GM12878 (cell line): ENCODE measurements at regions not wholly inside any gene's neighbourhood (a gene's known extent, or its start where the extent isn't known, plus 50 kb on each side); places are given as distances from the start of the nearest gene placed in this dataset.

ENCODE experiments used
- CEBPB ChIP-seq, 2 experiments: fragments of 150-350 bp in 1 of 2; IDR thresholded peaks; 2 replicates each; pipeline ENCODE4 v1.6.1; 2012 to 2014; ENCODE audit warnings: low read depth in 2 of 2, low read length in 2 of 2, borderline replicate concordance in 1 of 2, inconsistent platforms in 1 of 2
- TF ChIP-seq, protein P1 (sequence below): fragments of 450-650 bp; IDR thresholded peaks from 2 replicates; pipeline ENCODE4 v1.6.1; 2017; ENCODE audit warnings: mild to moderate bottlenecking
- TF ChIP-seq, protein P2 (sequence below), 3 experiments: IDR thresholded peaks in 2 of 3; conservative IDR thresholded peaks in 1 of 3; 2 replicates each; pipeline ENCODE4 v1.5.1; 2011; ENCODE audit warnings: low read depth in 3 of 3, low read length in 3 of 3, mild to moderate bottlenecking in 3 of 3, control low read depth in 2 of 3, moderate library complexity in 2 of 3, inconsistent platforms in 1 of 3, mixed read lengths in 1 of 3; ENCODE audit not compliant: control insufficient read depth in 2 of 3, insufficient read depth in 1 of 3; ENCODE audit errors: extremely low read depth in 1 of 3

DNA sequence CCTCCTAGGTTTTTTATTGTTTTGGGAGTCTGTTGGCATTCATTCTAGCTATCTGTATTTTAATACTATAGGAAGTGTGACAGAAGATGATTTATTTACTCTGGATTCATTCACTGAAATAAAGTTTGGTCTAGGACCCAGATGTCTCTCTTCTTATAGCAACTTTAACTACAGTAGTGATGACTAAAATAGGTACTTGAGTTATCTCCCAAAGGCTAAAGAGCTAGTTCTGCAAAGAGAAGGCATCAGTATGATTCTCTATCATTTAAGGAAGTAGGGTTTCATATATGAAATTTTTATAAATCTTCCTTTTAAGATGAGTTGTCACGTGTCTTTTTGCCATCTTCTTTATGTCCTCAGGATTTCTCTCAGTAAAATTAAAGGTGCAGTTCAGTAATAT is 507.4 kb downstream of the KCTD12 start:
- no peak for TF ChIP-seq CEBPB (IDR thresholded peaks at IDR 0.05; ENCODE audit: borderline replicate concordance in 1 of 2, low read depth in 2 of 2, low read length in 2 of 2)
- TF ChIP-seq, protein P1, sequence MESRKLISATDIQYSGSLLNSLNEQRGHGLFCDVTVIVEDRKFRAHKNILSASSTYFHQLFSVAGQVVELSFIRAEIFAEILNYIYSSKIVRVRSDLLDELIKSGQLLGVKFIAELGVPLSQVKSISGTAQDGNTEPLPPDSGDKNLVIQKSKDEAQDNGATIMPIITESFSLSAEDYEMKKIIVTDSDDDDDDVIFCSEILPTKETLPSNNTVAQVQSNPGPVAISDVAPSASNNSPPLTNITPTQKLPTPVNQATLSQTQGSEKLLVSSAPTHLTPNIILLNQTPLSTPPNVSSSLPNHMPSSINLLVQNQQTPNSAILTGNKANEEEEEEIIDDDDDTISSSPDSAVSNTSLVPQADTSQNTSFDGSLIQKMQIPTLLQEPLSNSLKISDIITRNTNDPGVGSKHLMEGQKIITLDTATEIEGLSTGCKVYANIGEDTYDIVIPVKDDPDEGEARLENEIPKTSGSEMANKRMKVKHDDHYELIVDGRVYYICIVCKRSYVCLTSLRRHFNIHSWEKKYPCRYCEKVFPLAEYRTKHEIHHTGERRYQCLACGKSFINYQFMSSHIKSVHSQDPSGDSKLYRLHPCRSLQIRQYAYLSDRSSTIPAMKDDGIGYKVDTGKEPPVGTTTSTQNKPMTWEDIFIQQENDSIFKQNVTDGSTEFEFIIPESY, result no peak
- TF ChIP-seq, protein P2, sequence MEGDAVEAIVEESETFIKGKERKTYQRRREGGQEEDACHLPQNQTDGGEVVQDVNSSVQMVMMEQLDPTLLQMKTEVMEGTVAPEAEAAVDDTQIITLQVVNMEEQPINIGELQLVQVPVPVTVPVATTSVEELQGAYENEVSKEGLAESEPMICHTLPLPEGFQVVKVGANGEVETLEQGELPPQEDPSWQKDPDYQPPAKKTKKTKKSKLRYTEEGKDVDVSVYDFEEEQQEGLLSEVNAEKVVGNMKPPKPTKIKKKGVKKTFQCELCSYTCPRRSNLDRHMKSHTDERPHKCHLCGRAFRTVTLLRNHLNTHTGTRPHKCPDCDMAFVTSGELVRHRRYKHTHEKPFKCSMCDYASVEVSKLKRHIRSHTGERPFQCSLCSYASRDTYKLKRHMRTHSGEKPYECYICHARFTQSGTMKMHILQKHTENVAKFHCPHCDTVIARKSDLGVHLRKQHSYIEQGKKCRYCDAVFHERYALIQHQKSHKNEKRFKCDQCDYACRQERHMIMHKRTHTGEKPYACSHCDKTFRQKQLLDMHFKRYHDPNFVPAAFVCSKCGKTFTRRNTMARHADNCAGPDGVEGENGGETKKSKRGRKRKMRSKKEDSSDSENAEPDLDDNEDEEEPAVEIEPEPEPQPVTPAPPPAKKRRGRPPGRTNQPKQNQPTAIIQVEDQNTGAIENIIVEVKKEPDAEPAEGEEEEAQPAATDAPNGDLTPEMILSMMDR (IDR thresholded peaks at IDR 0.05 in 2 of 3, conservative IDR thresholded peaks at IDR 0.05 in 1 of 3; ENCODE audit: control insufficient read depth in 2 of 3, extremely low read depth in 1 of 3, insufficient read depth in 1 of 3, low read depth in 3 of 3, low read length in 3 of 3), result no peak
